ENCODE measurements at regions not wholly inside any gene's neighbourhood (a gene's known extent, or its start where the extent isn't known, plus 50 kb on each side); places are given as distances from the start of the nearest gene placed in this dataset.

DNA sequence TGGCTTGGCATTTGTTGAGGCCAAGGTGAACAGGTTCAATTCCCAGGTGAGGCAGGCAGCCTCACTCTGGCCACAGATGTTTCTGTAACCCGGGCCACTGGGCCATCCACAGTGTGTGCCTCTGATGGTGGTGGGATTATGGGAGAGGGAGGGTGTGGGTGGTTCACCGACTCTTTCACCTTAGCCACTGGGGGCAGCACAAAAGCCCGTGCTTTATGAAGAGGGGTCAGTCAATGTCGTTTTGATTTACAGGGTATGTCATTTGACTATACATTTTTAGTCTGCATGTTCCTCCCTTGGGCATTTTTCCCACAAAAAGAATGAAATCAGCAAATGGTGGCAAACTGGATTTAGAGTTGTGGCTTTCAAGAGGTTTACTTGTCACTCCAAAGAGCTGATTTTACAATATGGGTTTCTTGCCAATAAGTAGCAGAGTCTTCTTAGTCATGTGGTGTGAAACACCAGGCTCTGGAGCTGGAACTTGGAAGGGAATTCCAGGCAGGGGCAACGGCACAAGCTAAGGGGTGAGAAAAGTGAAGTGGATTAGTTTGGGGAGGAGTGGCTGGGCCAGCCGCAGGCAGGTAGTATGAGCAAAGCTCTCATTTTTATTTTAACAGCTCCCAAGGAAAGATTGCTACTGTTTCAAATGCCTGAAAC is 217.8 kb upstream of the ZBED5 start:
- H3K9ac ChIP-seq (ENCODE audit: low read depth in 1 of 3, low read length in 3 of 3) = no peak overlapping the region
- H3K4me1 ChIP-seq (ENCODE audit: control insufficient read depth in 3 of 3, insufficient read depth in 3 of 3, low read length in 3 of 3) = peaks cover 10 to 48% (median 28%) of the 10 kb centered on the region in 3 donors
- H3K27ac ChIP-seq (ENCODE audit: low read depth, low read length) = no peak overlapping the region
- no peaks in the 10 kb centered on the region for H3K9me3 ChIP-seq (ENCODE audit: control insufficient read depth in 3 of 3, low read length in 3 of 3)
- H3K27me3 ChIP-seq (ENCODE audit: control insufficient read depth in 3 of 3, insufficient read depth in 3 of 3, low read length in 3 of 3) = no peaks in the 10 kb centered on the region
- H3K4me3 ChIP-seq (ENCODE audit: low read length in 3 of 3) = no peak overlapping the region
- no peaks in the 10 kb centered on the region for H3K36me3 ChIP-seq (ENCODE audit: control insufficient read depth in 3 of 3, insufficient read depth in 3 of 3, low read length in 3 of 3)

GRCh38 chr11:11074686-11075335 is 217.0 kb upstream of the ZBED5 start:
- Histone ChIP-seq H3K9me3 (ENCODE audit: control insufficient read depth in 3 of 3, low read length in 3 of 3) (no peaks in the 10 kb centered on the region), H3K4me3 (ENCODE audit: low read length in 3 of 3) (no peak overlapping the region), H3K27me3 (ENCODE audit: control insufficient read depth in 3 of 3, insufficient read depth in 3 of 3, low read length in 3 of 3) (no peaks in the 10 kb centered on the region), H3K36me3 (ENCODE audit: control insufficient read depth in 3 of 3, insufficient read depth in 3 of 3, low read length in 3 of 3) (no peaks in the 10 kb centered on the region), H3K27ac (ENCODE audit: low read depth, low read length) (no peak overlapping the region), H3K4me1 (ENCODE audit: control insufficient read depth in 3 of 3, insufficient read depth in 3 of 3, low read length in 3 of 3) (peaks cover 6 to 40% (median 23%) of the 10 kb centered on the region in 3 donors), H3K9ac (ENCODE audit: low read depth in 1 of 3, low read length in 3 of 3) (no peak overlapping the region)

GRCh38 chr11:11073996-11074395 is 216.1 kb upstream of the ZBED5 start:
- Histone ChIP-seq H3K36me3 (ENCODE audit: control insufficient read depth in 3 of 3, insufficient read depth in 3 of 3, low read length in 3 of 3) (no peaks in the 10 kb centered on the region), H3K27me3 (ENCODE audit: control insufficient read depth in 3 of 3, insufficient read depth in 3 of 3, low read length in 3 of 3) (no peaks in the 10 kb centered on the region), H3K4me3 (ENCODE audit: low read length in 3 of 3) (no peak overlapping the region), H3K4me1 (ENCODE audit: control insufficient read depth in 3 of 3, insufficient read depth in 3 of 3, low read length in 3 of 3) (peaks cover 6 to 34% (median 22%) of the 10 kb centered on the region in 3 donors), H3K9ac (ENCODE audit: low read depth in 1 of 3, low read length in 3 of 3) (no peak overlapping the region), H3K9me3 (ENCODE audit: control insufficient read depth in 3 of 3, low read length in 3 of 3) (no peaks in the 10 kb centered on the region), H3K27ac (ENCODE audit: low read depth, low read length) (no peak overlapping the region)

- Histone ChIP-seq H3K27me3 (ENCODE audit: control insufficient read depth in 3 of 3, insufficient read depth in 3 of 3, low read length in 3 of 3) (no peaks in the 10 kb centered on the region), H3K4me3 (ENCODE audit: low read length in 3 of 3) (no peak overlapping the region), H3K4me1 (ENCODE audit: control insufficient read depth in 3 of 3, insufficient read depth in 3 of 3, low read length in 3 of 3) (peaks cover 13 to 36% (median 23%) of the 10 kb centered on the region in 3 donors), H3K9me3 (ENCODE audit: control insufficient read depth in 3 of 3, low read length in 3 of 3) (no peaks in the 10 kb centered on the region), H3K9ac (ENCODE audit: low read depth in 1 of 3, low read length in 3 of 3) (no peak overlapping the region), H3K27ac (ENCODE audit: low read depth, low read length) (no peak overlapping the region), H3K36me3 (ENCODE audit: control insufficient read depth in 3 of 3, insufficient read depth in 3 of 3, low read length in 3 of 3) (no peaks in the 10 kb centered on the region)
Observed at GRCh38 chr11:11072067-11072466, 214.2 kb upstream of the ZBED5 start.

DNA sequence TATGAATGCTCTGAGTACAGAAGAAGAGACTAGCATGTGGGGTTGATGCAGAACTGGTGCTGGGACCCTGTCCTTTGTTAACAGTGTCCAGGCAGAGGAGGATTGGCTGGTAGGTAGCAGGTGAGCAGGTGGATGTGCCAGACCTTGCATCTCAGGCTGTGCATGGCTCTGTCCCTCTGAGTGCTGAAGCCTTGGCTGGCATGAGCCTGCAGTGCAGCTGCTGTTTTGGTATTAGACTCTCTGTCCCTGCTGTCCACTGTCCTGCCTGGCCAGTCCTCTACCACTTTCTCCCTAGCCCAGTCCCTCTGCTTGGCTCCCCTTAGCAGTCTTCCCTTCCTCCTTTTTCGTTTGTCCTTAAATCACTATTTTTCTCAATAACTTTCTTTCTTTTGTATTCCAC is 213.6 kb upstream of the ZBED5 start:
- Histone ChIP-seq H3K27me3 (ENCODE audit: control insufficient read depth in 3 of 3, insufficient read depth in 3 of 3, low read length in 3 of 3) (no peaks in the 10 kb centered on the region), H3K4me3 (ENCODE audit: low read length in 3 of 3) (no peak overlapping the region), H3K9me3 (ENCODE audit: control insufficient read depth in 3 of 3, low read length in 3 of 3) (no peaks in the 10 kb centered on the region)

GRCh38 chr11:11070976-11071375 is 213.1 kb upstream of the ZBED5 start:
- Histone ChIP-seq H3K27me3 (ENCODE audit: control insufficient read depth in 3 of 3, insufficient read depth in 3 of 3, low read length in 3 of 3) (no peaks in the 10 kb centered on the region), H3K4me3 (ENCODE audit: low read length in 3 of 3) (no peak overlapping the region), H3K27ac (ENCODE audit: low read depth, low read length) (no peak overlapping the region), H3K9ac (ENCODE audit: low read depth in 1 of 3, low read length in 3 of 3) (no peak overlapping the region), H3K9me3 (ENCODE audit: control insufficient read depth in 3 of 3, low read length in 3 of 3) (no peaks in the 10 kb centered on the region), H3K36me3 (ENCODE audit: control insufficient read depth in 3 of 3, insufficient read depth in 3 of 3, low read length in 3 of 3) (no peaks in the 10 kb centered on the region), H3K4me1 (ENCODE audit: control insufficient read depth in 3 of 3, insufficient read depth in 3 of 3, low read length in 3 of 3) (peaks cover 13 to 33% (median 23%) of the 10 kb centered on the region in 3 donors)

More for the DNA sequence above, 213.6 kb upstream of the ZBED5 start:
- peaks cover 13 to 36% (median 23%) of the 10 kb centered on the region in 3 donors for H3K4me1 ChIP-seq (ENCODE audit: control insufficient read depth in 3 of 3, insufficient read depth in 3 of 3, low read length in 3 of 3)
- H3K9ac ChIP-seq (ENCODE audit: low read depth in 1 of 3, low read length in 3 of 3) = no peak overlapping the region
- no peak overlapping the region for H3K27ac ChIP-seq (ENCODE audit: low read depth, low read length)
- no peaks in the 10 kb centered on the region for H3K36me3 ChIP-seq (ENCODE audit: control insufficient read depth in 3 of 3, insufficient read depth in 3 of 3, low read length in 3 of 3)

DNA sequence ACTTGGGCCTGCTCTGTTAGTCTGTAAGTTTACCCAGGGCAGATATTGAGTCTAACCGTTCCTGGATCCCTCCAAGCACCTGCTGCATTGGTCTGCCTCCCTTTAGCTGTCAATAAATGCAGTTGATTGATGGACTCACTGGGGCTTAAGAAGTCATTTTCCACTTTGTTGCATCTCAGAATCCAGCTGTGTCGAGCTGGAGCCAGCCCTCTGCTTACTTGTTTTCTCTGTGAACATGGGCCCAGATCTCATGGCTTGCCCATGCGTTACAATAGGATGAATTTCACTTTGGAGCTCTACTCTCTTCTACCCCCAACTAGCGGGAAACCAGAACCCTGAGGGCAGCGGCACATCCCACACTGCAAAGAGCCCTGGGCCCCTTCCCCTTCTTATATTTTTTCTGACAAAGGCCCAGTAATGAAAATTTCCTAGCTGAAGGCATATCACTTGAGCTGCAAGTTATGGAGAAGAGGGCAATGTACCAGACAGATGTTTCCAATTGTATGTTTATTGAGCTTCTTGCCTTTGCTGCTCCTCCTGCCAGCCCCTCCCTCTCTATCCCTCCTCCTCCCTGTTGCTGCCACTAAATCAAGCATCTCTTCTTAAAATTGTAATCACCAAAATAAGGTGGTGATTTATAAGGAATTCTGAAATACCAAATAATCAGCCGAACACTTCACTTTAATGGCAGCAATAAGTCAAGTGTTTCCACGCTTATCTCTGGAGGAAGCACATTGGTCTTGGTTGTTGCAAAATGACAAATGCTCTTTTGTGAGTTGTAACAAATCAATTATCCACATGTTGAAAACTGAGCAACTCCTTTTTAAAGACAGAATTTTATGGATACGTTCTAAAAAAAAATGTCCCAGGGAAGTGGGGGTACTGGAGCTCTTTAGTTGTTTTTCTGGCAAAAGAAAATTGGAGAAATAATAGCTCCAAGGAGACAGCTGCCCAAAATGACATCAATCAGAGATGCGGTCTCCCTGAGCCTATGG is 212.3 kb upstream of the ZBED5 start:
- Histone ChIP-seq H3K4me1 (ENCODE audit: control insufficient read depth in 3 of 3, insufficient read depth in 3 of 3, low read length in 3 of 3) (peaks cover 13 to 25% (median 18%) of the 10 kb centered on the region in 3 donors), H3K9ac (ENCODE audit: low read depth in 1 of 3, low read length in 3 of 3) (no peak overlapping the region), H3K36me3 (ENCODE audit: control insufficient read depth in 3 of 3, insufficient read depth in 3 of 3, low read length in 3 of 3) (no peaks in the 10 kb centered on the region), H3K27ac (ENCODE audit: low read depth, low read length) (no peak overlapping the region), H3K27me3 (ENCODE audit: control insufficient read depth in 3 of 3, insufficient read depth in 3 of 3, low read length in 3 of 3) (no peaks in the 10 kb centered on the region), H3K4me3 (ENCODE audit: low read length in 3 of 3) (no peak overlapping the region), H3K9me3 (ENCODE audit: control insufficient read depth in 3 of 3, low read length in 3 of 3) (no peaks in the 10 kb centered on the region)

DNA sequence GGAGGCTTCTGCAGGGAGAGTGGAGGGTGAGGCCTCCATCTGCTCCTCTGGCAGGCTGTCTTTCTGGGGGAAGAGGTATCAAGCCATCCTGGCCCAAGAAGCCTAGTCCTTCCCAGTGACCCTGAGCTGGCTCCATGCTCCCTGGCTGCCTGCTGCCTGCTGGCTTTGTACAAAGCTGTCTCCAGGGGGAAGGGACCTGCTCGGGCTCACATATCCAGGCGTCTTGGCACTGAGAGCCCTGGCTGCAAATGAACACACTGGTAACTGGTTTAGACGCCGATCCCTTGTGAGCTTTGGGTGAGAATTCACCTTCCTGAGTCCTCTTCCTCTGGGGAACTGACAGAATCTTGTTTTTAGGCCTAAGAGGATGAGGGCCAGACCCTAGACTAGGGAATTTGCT is 210.3 kb upstream of the ZBED5 start:
- Histone ChIP-seq H3K27ac (ENCODE audit: low read depth, low read length) (no peak overlapping the region), H3K4me3 (ENCODE audit: low read length in 3 of 3) (no peak overlapping the region), H3K9ac (ENCODE audit: low read depth in 1 of 3, low read length in 3 of 3) (no peak overlapping the region), H3K27me3 (ENCODE audit: control insufficient read depth in 3 of 3, insufficient read depth in 3 of 3, low read length in 3 of 3) (no peaks in the 10 kb centered on the region), H3K4me1 (ENCODE audit: control insufficient read depth in 3 of 3, insufficient read depth in 3 of 3, low read length in 3 of 3) (peaks cover 13 to 20% (median 18%) of the 10 kb centered on the region in 3 donors), H3K9me3 (ENCODE audit: control insufficient read depth in 3 of 3, low read length in 3 of 3) (no peaks in the 10 kb centered on the region), H3K36me3 (ENCODE audit: control insufficient read depth in 3 of 3, insufficient read depth in 3 of 3, low read length in 3 of 3) (no peaks in the 10 kb centered on the region)

GRCh38 chr11:11065396-11065795 is 207.5 kb upstream of the ZBED5 start:
- no peaks in the 10 kb centered on the region for H3K27me3 ChIP-seq (ENCODE audit: control insufficient read depth in 3 of 3, insufficient read depth in 3 of 3, low read length in 3 of 3)
- H3K9me3 ChIP-seq (ENCODE audit: control insufficient read depth in 3 of 3, low read length in 3 of 3) = no peaks in the 10 kb centered on the region
- peaks cover 12 to 15% (median 13%) of the 10 kb centered on the region in 3 donors for H3K4me1 ChIP-seq (ENCODE audit: control insufficient read depth in 3 of 3, insufficient read depth in 3 of 3, low read length in 3 of 3)
- no peak overlapping the region for H3K9ac ChIP-seq (ENCODE audit: low read depth in 1 of 3, low read length in 3 of 3)
- H3K27ac ChIP-seq (ENCODE audit: low read depth, low read length) = no peak overlapping the region
- no peaks in the 10 kb centered on the region for H3K36me3 ChIP-seq (ENCODE audit: control insufficient read depth in 3 of 3, insufficient read depth in 3 of 3, low read length in 3 of 3)
- no peak overlapping the region for H3K4me3 ChIP-seq (ENCODE audit: low read length in 3 of 3)
